Retinal pigment epithelial cell (primary cell): ENCODE measurements at regions not wholly inside any gene's neighbourhood (a gene's known extent, or its start where the extent isn't known, plus 50 kb on each side); places are given as distances from the start of the nearest gene placed in this dataset.

Source experiments
- DNase-seq: peaks from one replicate; pipeline ENCODE4 v3.0.0-alpha.2; 2010; ENCODE audit warnings: low read depth
- H3K4me3 ChIP-seq: 2 replicates; pipeline ENCODE4 v1.5.1; 2011; ENCODE audit warnings: mild to moderate bottlenecking, low read length, control low read depth, moderate library complexity
- TF ChIP-seq, protein P1 (sequence below): conservative IDR thresholded peaks from 2 replicates; pipeline ENCODE4 v1.5.1; 2011; ENCODE audit warnings: low read depth, low read length, control low read depth, inconsistent platforms

DNA sequence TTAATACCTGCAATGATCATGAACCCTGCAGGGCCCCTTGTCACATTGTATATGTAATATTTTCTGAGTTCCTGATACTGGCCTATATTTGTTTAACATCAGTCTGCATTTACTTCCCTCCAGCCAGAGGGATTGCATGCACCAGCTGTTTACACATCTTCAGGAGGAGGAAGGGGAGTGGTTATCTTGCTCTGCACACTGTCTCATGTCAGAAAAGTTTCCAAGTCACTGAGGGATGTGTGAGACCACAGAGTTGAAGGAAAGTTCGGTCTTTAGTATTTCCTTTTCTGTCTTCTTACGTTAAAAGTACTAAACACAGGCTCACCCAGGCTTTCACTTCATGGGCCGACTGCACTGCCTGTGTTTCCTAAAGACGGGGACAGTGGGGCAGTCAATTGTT is 574.1 kb downstream of the LMO4 start:
- TF ChIP-seq, protein P1, sequence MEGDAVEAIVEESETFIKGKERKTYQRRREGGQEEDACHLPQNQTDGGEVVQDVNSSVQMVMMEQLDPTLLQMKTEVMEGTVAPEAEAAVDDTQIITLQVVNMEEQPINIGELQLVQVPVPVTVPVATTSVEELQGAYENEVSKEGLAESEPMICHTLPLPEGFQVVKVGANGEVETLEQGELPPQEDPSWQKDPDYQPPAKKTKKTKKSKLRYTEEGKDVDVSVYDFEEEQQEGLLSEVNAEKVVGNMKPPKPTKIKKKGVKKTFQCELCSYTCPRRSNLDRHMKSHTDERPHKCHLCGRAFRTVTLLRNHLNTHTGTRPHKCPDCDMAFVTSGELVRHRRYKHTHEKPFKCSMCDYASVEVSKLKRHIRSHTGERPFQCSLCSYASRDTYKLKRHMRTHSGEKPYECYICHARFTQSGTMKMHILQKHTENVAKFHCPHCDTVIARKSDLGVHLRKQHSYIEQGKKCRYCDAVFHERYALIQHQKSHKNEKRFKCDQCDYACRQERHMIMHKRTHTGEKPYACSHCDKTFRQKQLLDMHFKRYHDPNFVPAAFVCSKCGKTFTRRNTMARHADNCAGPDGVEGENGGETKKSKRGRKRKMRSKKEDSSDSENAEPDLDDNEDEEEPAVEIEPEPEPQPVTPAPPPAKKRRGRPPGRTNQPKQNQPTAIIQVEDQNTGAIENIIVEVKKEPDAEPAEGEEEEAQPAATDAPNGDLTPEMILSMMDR: no peak
- DNase-seq: no peak
- no peak overlapping the region for H3K4me3 ChIP-seq

DNA sequence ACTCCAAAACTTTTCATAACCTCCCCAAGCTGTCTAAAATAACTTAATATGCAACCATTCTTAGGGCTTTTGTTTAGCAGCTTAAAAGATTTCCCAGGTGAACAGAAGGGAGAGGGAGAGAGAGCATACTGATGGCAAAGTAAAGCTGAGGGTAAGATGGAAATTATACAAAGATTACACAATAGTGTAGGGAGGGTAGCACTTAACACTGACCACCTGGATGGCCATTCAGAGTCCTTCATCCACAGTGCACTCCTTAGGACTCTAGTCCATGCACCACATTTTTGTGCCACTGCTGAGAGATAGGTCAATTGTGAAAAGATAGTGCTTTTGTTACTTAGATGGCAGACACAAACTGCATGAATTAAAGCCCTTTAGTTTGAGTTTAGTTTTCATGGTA is 574.6 kb downstream of the LMO4 start:
- H3K4me3 ChIP-seq: no peak overlapping the region
- no peak for DNase-seq
- TF ChIP-seq, protein P1: no peak

DNA sequence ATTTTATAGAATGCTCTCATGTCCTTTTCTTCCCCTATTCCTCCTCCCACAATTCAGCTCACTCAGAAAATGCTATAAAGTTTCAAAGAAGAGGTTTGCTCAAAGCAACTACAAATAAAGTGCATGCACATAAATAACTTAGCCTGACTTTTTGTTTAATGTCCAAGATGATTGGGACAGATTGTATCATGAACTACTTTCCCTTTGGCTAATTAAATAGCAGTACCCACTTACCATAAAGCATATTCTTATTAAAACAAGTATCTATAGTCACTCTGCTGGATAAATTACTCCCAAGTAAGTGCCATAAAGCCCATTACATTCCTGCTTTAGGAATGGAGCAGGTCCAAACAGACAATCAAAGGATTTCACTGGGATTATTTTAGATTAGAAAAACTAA is 576.0 kb downstream of the LMO4 start:
- no peak overlapping the region for H3K4me3 ChIP-seq
- DNase-seq: no peak
- TF ChIP-seq, protein P1: no peak

DNA sequence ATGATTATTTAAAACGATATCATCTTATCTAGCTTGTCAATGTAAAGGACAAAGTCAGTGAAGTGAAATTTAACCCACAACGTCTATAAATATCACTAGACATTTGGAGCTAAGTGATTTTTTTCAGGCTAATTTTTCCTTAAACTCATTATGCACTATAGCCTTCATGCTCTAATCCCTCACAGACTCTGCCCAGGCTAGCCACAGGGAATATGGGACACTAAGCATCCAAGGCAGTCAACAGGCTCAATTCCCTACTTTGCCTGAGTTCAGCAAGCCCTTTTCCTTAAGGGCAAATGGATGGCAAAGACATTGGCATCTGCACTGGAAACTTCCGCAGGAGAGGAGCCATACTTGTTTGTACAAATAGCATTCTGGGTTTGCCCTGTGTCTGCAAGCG is 577.0 kb downstream of the LMO4 start:
- H3K4me3 ChIP-seq: no peak overlapping the region
- TF ChIP-seq, protein P1: no peak
- no peak for DNase-seq

DNA sequence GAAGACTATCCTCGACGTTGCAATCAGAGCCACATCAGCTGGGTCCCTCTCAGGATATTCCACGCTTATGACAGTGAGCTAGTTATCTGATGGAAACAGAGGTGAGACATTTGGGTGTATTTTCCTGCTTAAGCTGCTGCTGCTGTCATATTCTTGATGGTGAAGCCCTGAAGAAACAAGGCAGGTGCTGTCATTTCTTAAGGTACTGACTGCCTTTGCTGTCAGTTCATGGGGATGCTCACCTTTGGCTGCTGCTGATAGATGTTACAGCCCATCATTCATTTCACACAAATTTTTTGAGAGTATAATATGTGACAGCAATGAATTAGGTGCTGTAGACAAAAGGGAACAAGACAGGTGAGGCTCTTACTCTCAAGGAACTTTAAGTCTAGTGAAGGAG is 577.4 kb downstream of the LMO4 start:
- DNase-seq: no peak
- H3K4me3 ChIP-seq: no peak overlapping the region
- TF ChIP-seq, protein P1: no peak

DNA sequence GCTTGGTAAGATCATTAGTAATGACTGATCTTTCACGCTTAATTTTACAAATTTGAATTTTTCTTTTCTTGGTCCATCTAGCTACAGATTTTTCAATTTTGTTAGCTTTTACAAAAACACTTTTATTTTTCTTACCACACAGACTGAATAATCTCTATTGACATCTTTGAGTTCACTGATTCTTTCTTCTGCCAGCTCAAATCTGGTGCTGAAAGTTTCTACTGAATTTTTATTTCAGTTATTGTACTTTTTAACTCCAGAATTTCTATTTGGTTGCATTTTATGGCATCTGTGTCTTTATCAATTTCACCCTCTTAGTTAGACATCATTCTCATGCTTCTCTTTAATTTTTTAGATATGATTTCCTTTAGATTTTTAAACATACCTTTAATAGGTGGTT is 584.7 kb downstream of the LMO4 start:
- H3K4me3 ChIP-seq: no peak overlapping the region
- no peak for DNase-seq
- TF ChIP-seq, protein P1: no peak

DNA sequence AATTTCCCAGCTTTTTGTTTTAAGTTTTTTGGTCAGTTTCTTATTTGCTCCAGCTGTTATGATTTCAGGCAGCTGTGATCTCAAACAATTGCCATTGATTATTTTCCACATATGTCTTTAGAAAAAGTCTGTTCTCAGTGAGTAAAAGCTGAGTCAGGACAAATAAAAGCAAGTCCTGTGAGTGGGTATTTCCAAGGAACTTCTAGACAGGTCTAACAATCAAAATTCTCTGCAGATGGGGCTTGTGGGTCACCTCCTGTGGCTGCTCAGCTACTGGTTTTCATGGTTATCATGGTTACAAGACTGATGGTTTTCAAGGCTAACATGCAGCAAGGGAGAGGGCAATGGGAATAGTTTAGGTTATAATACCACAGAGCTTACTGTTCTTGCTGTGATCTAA is 585.7 kb downstream of the LMO4 start:
- no peak for DNase-seq
- H3K4me3 ChIP-seq: no peak overlapping the region
- TF ChIP-seq, protein P1: no peak
